GM19467 (cell line): ENCODE measurements at regions not wholly inside any gene's neighbourhood (a gene's known extent, or its start where the extent isn't known, plus 50 kb on each side); places are given as distances from the start of the nearest gene placed in this dataset.
"Not testable (repeated sequence)": the region's sequence is repeated elsewhere in the genome, so short reads cannot be mapped to it uniquely, and the experiment has no call there.

Experiments used
- ATAC-seq: cut with Tn5 transposase; IDR thresholded peaks from one replicate; pipeline ENCODE4 v1.9.1; 2021; ENCODE audit warnings: mild to moderate bottlenecking, moderate library complexity; ENCODE audit not compliant: unreplicated experiment

- no peak for ATAC-seq
These were observed 626.1 kb upstream of the ID4 start for GRCh38 chr6:19210849-19211590.

GRCh38 chr6:19214231-19214630 is 622.9 kb upstream of the ID4 start:
- no peak for ATAC-seq

- no peak for ATAC-seq
These were observed 617.2 kb upstream of the ID4 start for GRCh38 chr6:19219931-19220330.

GRCh38 chr6:19231878-19232561 is 605.1 kb upstream of the ID4 start:
- no peak for ATAC-seq

GRCh38 chr6:19245656-19246055 is 591.5 kb upstream of the ID4 start:
- no peak for ATAC-seq

DNA sequence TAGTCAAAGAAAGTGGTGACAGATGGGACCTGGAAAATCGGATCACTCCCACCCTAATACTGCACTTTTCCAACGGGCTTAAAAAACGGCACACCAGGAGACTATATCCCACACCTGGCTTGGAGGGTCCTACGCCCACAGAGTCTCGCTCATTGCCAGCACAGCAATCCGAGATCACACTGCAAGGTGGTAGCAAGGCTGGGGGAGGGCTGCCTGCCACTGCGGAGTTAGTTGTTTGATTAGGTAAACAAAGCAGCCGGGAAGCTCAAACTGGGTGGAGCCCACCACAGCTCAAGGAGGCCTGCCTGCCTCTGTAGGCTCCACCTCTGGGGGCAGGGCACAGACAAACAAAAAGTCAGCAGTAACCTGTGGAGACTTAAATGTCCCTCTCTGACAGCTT is 590.0 kb upstream of the ID4 start:
- not testable (repeated sequence) for ATAC-seq

- ATAC-seq = not testable (repeated sequence)
These were observed 581.0 kb upstream of the ID4 start for GRCh38 chr6:19256123-19256522.

- no peak for ATAC-seq
These were observed 575.5 kb upstream of the ID4 start for GRCh38 chr6:19261642-19262041.

DNA sequence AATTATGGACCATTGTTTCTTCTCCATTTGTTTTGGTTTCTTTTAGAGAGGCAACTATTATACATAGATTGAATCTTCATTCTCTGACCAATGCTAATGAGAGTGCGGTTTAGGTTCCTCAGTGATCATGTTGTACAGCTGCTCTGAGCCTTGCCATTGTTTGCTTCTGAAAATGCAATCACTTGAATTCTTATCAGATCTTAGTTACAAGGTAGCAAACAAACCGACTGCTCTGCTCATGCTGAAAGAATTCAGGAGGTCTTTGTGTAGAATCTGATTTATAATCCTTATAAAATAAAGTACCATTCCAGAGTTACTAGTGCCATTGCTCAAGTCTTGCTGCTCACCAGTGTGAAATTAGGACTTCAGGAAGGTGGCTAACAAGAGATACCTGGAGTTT is 569.1 kb upstream of the ID4 start:
- ATAC-seq = no peak

GRCh38 chr6:19268718-19269117 is 568.5 kb upstream of the ID4 start:
- no peak for ATAC-seq

DNA sequence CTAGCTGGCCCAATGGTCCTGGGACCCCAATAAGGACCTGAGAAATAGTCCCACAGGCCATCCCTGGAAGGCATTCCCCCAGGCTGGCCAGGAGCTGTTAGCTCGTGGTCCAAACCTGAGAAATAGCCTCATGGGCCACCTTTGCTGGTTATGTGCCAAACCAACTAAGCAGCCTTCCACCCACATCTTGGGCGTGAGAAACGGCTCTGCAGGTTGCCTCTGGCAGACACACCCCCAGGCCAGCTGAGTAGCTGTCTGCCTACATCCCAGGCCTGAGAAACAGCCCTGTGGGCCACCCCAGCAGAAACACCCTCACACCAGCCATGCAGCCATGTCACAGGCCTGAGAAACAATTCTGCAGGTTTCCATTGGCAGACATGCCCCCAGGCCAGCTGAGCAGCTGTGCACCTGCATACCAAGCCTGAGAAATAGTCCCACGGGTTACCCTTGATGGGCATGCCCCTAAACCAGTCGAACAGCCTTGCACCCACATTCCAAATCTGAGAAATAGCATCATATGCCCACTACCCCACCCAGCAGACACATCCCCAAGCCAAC is 567.8 kb upstream of the ID4 start:
- ATAC-seq = no peak

DNA sequence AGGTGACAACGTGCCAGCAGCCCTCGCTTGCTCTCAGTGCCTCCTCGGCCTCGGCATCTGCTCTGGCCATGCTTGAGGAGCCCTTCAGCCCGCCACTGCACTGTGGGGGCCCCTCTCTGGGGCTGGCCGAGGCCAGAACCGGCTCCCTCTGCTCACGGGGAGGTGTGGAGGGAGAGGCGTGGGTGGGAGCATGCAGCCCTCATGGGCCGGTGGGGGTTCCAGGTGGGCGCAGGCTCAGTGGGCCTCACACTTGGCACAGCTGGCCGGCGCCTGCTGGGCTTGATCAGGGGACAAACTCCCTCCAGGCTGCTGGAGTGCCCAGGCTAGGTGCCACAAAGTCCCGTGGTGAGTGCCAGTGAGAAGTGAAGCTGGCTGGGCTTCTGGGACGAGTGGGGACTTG is 566.6 kb upstream of the ID4 start:
- no peak for ATAC-seq

DNA sequence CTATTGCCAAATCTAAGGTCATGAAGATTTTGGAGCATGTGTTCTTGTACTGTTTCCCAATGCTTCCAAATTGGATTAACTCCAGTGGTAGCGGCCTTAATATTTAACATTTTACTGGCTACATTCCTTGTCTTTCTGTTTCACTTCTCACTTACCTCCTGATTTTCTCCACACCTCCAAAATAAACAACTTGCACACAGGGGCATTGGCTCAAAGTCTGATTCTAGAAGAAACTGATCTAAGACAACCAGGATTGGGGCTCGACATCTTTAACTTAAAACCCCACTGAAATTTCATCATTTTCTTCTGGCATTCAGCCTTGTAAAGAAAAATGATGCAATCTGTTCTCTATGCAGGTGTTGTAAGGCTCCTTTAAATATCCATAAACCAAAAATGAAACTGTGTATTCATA is 557.9 kb upstream of the ID4 start:
- ATAC-seq = no peak

- no peak for ATAC-seq
These were observed 549.2 kb upstream of the ID4 start for GRCh38 chr6:19287928-19288327.

GRCh38 chr6:19289457-19289856 is 547.7 kb upstream of the ID4 start:
- no peak for ATAC-seq

DNA sequence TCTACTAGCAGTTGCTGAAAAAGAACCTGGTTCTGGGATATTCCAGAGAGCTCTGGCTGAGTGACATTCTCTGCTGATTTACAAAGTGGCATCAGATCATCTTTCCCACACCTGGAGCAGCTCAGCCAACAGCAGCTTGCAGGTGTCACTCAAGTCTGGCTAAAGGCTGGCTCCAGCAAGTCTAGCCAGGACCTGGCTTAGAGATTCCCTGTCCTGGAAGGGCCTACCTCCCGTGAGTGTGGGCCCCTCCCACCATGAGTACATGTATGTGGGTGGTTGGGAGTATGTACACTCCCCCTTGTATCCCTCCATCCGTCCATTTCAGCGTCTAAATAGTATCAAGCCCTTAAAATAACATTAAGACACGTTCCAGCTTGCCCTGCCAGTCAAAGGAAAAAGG is 539.3 kb upstream of the ID4 start:
- ATAC-seq = no peak

GRCh38 chr6:19298421-19298820 is 538.7 kb upstream of the ID4 start:
- ATAC-seq = no peak

DNA sequence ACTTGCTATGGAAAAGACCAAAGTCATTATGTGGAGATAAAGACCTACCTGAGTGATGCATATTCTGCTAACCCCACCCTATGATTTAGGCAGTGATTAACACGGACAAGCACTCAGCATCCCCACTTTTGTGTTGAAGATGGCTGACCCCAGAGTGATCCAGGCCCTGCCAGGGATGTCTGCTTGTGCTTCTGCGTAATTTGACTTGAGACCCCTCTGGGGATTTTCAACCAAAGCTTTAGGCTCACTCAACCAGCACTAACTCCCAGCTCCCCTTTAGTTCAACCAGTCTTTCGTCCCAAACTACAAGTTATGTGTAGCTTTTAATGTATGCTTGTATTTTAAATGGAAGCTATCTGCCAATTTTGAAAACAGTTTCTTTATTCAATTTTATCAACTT is 538.0 kb upstream of the ID4 start:
- no peak for ATAC-seq

GRCh38 chr6:19301980-19302379 is 535.2 kb upstream of the ID4 start:
- no peak for ATAC-seq

- no peak for ATAC-seq
These were observed 533.8 kb upstream of the ID4 start for GRCh38 chr6:19303383-19303782.

DNA sequence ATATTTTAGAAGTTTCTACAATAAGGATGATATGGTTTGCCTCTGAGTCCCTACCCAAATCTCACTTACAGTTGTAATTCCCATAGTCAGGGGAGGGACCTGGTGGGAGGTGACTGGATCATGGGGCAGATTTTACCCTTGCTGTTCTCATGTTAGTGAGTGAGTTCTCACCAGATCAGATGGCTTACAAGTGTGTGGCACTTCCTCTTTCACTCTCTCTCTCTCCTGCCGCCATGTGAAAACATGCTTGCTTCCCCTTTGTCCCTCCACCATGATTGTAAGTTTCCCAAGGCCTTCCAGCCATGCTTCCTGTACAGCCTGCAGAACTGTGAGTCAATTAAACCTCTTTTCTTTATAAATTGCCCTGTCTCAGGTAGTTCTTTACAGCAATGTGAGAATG is 527.5 kb upstream of the ID4 start:
- ATAC-seq = no peak

DNA sequence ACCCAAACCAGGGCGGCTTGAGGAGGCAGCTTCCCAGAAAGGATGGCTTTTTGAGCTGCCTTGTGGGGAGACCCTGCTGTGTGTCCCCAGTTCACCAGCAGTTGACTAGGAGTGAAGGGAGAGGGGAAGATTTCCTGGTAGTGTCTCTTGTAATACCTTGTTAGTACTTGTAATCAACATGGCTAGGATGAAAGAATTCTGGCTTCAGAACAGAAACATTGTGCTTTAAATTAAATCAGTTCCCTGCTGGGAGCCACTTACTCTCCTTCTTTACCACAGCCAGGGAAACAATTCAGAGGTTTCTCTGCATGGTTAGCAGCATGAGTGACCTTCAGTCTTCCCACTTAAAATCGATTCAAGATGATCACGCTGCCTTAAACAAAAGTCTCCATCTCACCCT is 525.4 kb upstream of the ID4 start:
- no peak for ATAC-seq
